Lower leg skin (tissue), 3 donors: ENCODE measurements at regions not wholly inside any gene's neighbourhood (a gene's known extent, or its start where the extent isn't known, plus 50 kb on each side); places are given as distances from the start of the nearest gene placed in this dataset.

Source experiments
- CTCF ChIP-seq, 3 donors: fragments of 450-650 bp; IDR thresholded peaks; one replicate each; pipeline ENCODE4 v1.5.1; 2016; ENCODE audit warnings: antibody characterized with exemption in 3 of 3, mild to moderate bottlenecking in 3 of 3, moderate library complexity in 2 of 3
- POLR2A ChIP-seq, 2 donors: fragments of 450-650 bp; IDR thresholded peaks; one replicate each; pipeline ENCODE4 v1.6.1; 2016 to 2017; ENCODE audit warnings: antibody characterized with exemption in 2 of 2, mild to moderate bottlenecking in 1 of 2, moderate library complexity in 1 of 2

- TF ChIP-seq CTCF (IDR thresholded peaks at IDR 0.05) (no peak), POLR2A (IDR thresholded peaks at IDR 0.05) (no peak)
These were observed 135.9 kb upstream of the RFC3 start for GRCh38 chr13:33682020-33682564.
